Body of pancreas (tissue), 4 donors: ENCODE measurements at regions not wholly inside any gene's neighbourhood (a gene's known extent, or its start where the extent isn't known, plus 50 kb on each side); places are given as distances from the start of the nearest gene placed in this dataset.

Experiments
- ATAC-seq: fragments of 150-250 bp; one replicate; pipeline ENCODE4 v1.9.1; 2016
- DNase-seq, 4 donors: peaks; one replicate each; pipeline ENCODE4 v3.0.0-alpha.2; 2019
- H3K27ac ChIP-seq, 4 donors: fragments of 200-600 bp; sonication (generic); 1 replicate in 3 of 4; 2 replicates in 1 of 4; pipeline versions ENCODE4 v1.5.1 to v1.6.1; 2016 to 2019; ENCODE audit warnings: mild to moderate bottlenecking in 1 of 4, mixed read lengths in 1 of 4, moderate library complexity in 1 of 4
- H3K27me3 ChIP-seq, 2 donors: fragments of 200-600 bp; sonication (generic); one replicate each; pipeline ENCODE4 v1.6.0; 2016; ENCODE audit warnings: mild to moderate bottlenecking in 1 of 2
- H3K36me3 ChIP-seq, 2 donors: fragments of 200-600 bp; sonication (generic); replicated peaks in 1 of 2; 2 replicates each; pipeline ENCODE4 v1.5.1; 2016; ENCODE audit warnings: low read depth in 2 of 2; ENCODE audit not compliant: insufficient read depth in 1 of 2
- H3K4me1 ChIP-seq: fragments of 200-600 bp; sonication (generic); one replicate; pipeline ENCODE4 v1.6.0; 2016
- H3K4me3 ChIP-seq, 2 donors: fragments of 200-600 bp; sonication (generic); 1 replicate in 1 of 2; 2 replicates in 1 of 2; pipeline ENCODE4 v1.5.1; 2016 to 2019
- H3K9me3 ChIP-seq, 3 donors: fragments of 200-600 bp; sonication (generic); 1 replicate in 2 of 3; 2 replicates in 1 of 3; pipeline ENCODE4 v1.5.1; 2016
- POLR2A ChIP-seq, 3 donors: fragments of 450-650 bp; IDR thresholded peaks; one replicate each; pipeline ENCODE4 v1.6.1; 2016; ENCODE audit warnings: antibody characterized with exemption in 3 of 3, mild to moderate bottlenecking in 2 of 3
- WGBS, 2 donors: methylation state at CpG; one replicate each; pipeline ENCODE4 v1.1.5; 2017; 5-methylcytosine and 5-hydroxymethylcytosine counted together
- intact Hi-C: fragments of 100-400 bp; cut with DNase I; formaldehyde crosslinking; loops from one replicate; pipeline ENCODE4 v1.15.1; 2023
- TF ChIP-seq, protein P1 (sequence below), 7 experiments: fragments of 450-650 bp in 4 of 7; fragments of 200-600 bp in 3 of 7; sonication (generic) in 3 of 7; IDR thresholded peaks; one replicate each; pipeline ENCODE4 v1.5.1; 2016 to 2019; ENCODE audit warnings: antibody characterized with exemption in 7 of 7

- H3K9me3 ChIP-seq: no peaks in the 10 kb centered on the region
These were observed 807.1 kb downstream of the KCNJ2 start for GRCh38 chr17:70976447-70976846.

GRCh38 chr17:70984873-70985272 lies 815.5 kb downstream of the KCNJ2 start:
- ATAC-seq (no peak), DNase-seq (no peak)
- H3K9me3 ChIP-seq: peaks cover 0 to 10% (median 0%) of the 10 kb centered on the region in 3 donors
- H3K36me3 ChIP-seq: no peaks in the 10 kb centered on the region
- H3K27me3 ChIP-seq: no peaks in the 10 kb centered on the region
- no peaks in the 10 kb centered on the region for H3K4me1 ChIP-seq
- 66 to 95% methylated on average over 3 of the region's 3 CpGs for WGBS, 2 donors
- intact Hi-C loops: no loop called here
- TF ChIP-seq, protein P1, sequence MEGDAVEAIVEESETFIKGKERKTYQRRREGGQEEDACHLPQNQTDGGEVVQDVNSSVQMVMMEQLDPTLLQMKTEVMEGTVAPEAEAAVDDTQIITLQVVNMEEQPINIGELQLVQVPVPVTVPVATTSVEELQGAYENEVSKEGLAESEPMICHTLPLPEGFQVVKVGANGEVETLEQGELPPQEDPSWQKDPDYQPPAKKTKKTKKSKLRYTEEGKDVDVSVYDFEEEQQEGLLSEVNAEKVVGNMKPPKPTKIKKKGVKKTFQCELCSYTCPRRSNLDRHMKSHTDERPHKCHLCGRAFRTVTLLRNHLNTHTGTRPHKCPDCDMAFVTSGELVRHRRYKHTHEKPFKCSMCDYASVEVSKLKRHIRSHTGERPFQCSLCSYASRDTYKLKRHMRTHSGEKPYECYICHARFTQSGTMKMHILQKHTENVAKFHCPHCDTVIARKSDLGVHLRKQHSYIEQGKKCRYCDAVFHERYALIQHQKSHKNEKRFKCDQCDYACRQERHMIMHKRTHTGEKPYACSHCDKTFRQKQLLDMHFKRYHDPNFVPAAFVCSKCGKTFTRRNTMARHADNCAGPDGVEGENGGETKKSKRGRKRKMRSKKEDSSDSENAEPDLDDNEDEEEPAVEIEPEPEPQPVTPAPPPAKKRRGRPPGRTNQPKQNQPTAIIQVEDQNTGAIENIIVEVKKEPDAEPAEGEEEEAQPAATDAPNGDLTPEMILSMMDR (IDR thresholded peaks at IDR 0.05): no peak
- no peak for TF ChIP-seq POLR2A (IDR thresholded peaks at IDR 0.05)
- no peak overlapping the region for H3K4me3 ChIP-seq
- no peak overlapping the region for H3K27ac ChIP-seq

More at GRCh38 chr17:70976447-70976846, 807.1 kb downstream of the KCNJ2 start:
- Histone ChIP-seq H3K27me3 (no peaks in the 10 kb centered on the region), H3K4me3 (no peak overlapping the region), H3K4me1 (no peaks in the 10 kb centered on the region), H3K27ac (no peak overlapping the region), H3K36me3 (no peaks in the 10 kb centered on the region)
- intact Hi-C loops: no loop called here
- ATAC-seq (no peak), DNase-seq (no peak)
- TF ChIP-seq, protein P1 (IDR thresholded peaks at IDR 0.05): no peak
- TF ChIP-seq POLR2A (IDR thresholded peaks at IDR 0.05): no peak

GRCh38 chr17:70987867-70988340 lies 818.6 kb downstream of the KCNJ2 start:
- H3K9me3 ChIP-seq: peaks cover 0 to 10% (median 0%) of the 10 kb centered on the region in 3 donors
- no peak overlapping the region for H3K27ac ChIP-seq
- DNase-seq (no peak), ATAC-seq (no peak)
- H3K27me3 ChIP-seq: no peaks in the 10 kb centered on the region
- 51 to 58% methylated on average over 4 of the region's 4 CpGs for WGBS, 2 donors
- intact Hi-C loops: no loop called here
- H3K4me1 ChIP-seq: no peaks in the 10 kb centered on the region
- no peaks in the 10 kb centered on the region for H3K36me3 ChIP-seq
- H3K4me3 ChIP-seq: no peak overlapping the region
- TF ChIP-seq POLR2A (IDR thresholded peaks at IDR 0.05): no peak
- TF ChIP-seq, protein P1 (IDR thresholded peaks at IDR 0.05): no peak

DNA sequence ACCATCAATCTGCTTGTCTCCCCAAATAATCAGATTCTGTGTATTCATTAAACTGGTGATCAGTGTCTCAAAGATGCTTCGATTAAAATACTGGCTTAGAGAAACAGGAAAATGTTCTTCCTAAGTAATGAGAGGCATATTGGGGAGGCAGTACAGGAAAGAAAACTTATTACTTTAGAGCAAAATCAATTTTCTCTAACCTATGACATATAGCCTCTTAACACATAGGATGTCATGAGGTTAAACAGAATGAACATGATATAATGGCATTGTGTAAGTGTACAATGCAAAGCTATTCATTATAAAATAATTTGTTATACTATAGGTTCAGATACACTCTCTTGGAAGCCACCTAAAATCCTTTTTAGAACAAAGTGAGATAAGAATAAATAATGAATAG lies 819.3 kb downstream of the KCNJ2 start:
- no peak overlapping the region for H3K27ac ChIP-seq
- WGBS, 2 donors: 41 to 58% methylated on average over 1 of the region's 1 CpG
- peaks cover 0 to 10% (median 0%) of the 10 kb centered on the region in 3 donors for H3K9me3 ChIP-seq
- DNase-seq (no peak), ATAC-seq (no peak)
- H3K4me3 ChIP-seq: no peak overlapping the region
- no peaks in the 10 kb centered on the region for H3K4me1 ChIP-seq
- no peaks in the 10 kb centered on the region for H3K36me3 ChIP-seq
- H3K27me3 ChIP-seq: no peaks in the 10 kb centered on the region
- intact Hi-C loops: no loop called here
- TF ChIP-seq, protein P1 (IDR thresholded peaks at IDR 0.05): no peak
- no peak for TF ChIP-seq POLR2A (IDR thresholded peaks at IDR 0.05)

- DNase-seq: no peak
- Histone ChIP-seq H3K27ac (no peak overlapping the region), H3K9me3 (peaks cover 0 to 9% (median 0%) of the 10 kb centered on the region in 3 donors), H3K4me1 (no peaks in the 10 kb centered on the region), H3K4me3 (no peak overlapping the region), H3K36me3 (no peaks in the 10 kb centered on the region), H3K27me3 (no peaks in the 10 kb centered on the region)
- 70 to 78% methylated on average over 5 of the region's 5 CpGs for WGBS, 2 donors
- no peak for ATAC-seq
- no peak for TF ChIP-seq POLR2A (IDR thresholded peaks at IDR 0.05)
- TF ChIP-seq, protein P1 (IDR thresholded peaks at IDR 0.05): no peak
- intact Hi-C loops: no loop called here
These were observed 819.9 kb downstream of the KCNJ2 start for GRCh38 chr17:70989280-70989679.
